Naive thymus-derived CD8-positive, alpha-beta T cell (primary cell): ENCODE measurements at regions not wholly inside any gene's neighbourhood (a gene's known extent, or its start where the extent isn't known, plus 50 kb on each side); places are given as distances from the start of the nearest gene placed in this dataset.

ENCODE experiments used
- ATAC-seq, 2 donors: fragments of 150-1000 bp; cut with Tn5 transposase in 1 of 2; sonication (Bioruptor Pico), chemical (Tn5 transposase) in 1 of 2; 1 replicate in 1 of 2; 2 replicates in 1 of 2; pipeline ENCODE4 v1.10.0; 2021; ENCODE audit warnings: mild to moderate bottlenecking in 2 of 2, moderate library complexity in 2 of 2
- POLR2A ChIA-PET: fragments of 350-600 bp; sonication (Branson Sonifier 250); formaldehyde crosslinking; loops from one replicate; lab custom pipeline; 2021; ENCODE audit warnings: antibody characterized with exemption; lab: Charles Lee
- DNase-seq, 10 donors: peaks; one replicate each; pipeline versions ENCODE4 v3.0.0 to v3.0.0-alpha.2; 2020 to 2022
- H3K27ac Mint-ChIP-seq, 10 donors: one replicate each; pipeline ENCODE4 v1.8.0; 2020 to 2022; ENCODE audit warnings: mild to moderate bottlenecking in 10 of 10, mixed read lengths in 10 of 10, moderate library complexity in 4 of 10, inconsistent platforms in 1 of 10
- H3K27me3 Mint-ChIP-seq, 5 donors: one replicate each; pipeline ENCODE4 v1.8.0; 2021 to 2022; ENCODE audit warnings: mixed read lengths in 5 of 5
- H3K36me3 Mint-ChIP-seq, 3 donors: one replicate each; pipeline ENCODE4 v1.8.0; 2020 to 2022; ENCODE audit warnings: mixed read lengths in 3 of 3, mild to moderate bottlenecking in 2 of 3, inconsistent platforms in 1 of 3
- H3K4me1 Mint-ChIP-seq, 4 donors: one replicate each; pipeline ENCODE4 v1.8.0; 2021 to 2022; ENCODE audit warnings: mixed read lengths in 4 of 4
- H3K4me3 Mint-ChIP-seq, 10 donors: one replicate each; pipeline ENCODE4 v1.8.0; 2020 to 2022; ENCODE audit warnings: mild to moderate bottlenecking in 10 of 10, mixed read lengths in 10 of 10, moderate library complexity in 6 of 10, inconsistent platforms in 1 of 10
- H3K9me3 Mint-ChIP-seq, 9 donors: one replicate each; pipeline ENCODE4 v1.8.0; 2020 to 2022; ENCODE audit warnings: mixed read lengths in 9 of 9, mild to moderate bottlenecking in 3 of 9, inconsistent platforms in 1 of 9, moderate library complexity in 1 of 9

DNA sequence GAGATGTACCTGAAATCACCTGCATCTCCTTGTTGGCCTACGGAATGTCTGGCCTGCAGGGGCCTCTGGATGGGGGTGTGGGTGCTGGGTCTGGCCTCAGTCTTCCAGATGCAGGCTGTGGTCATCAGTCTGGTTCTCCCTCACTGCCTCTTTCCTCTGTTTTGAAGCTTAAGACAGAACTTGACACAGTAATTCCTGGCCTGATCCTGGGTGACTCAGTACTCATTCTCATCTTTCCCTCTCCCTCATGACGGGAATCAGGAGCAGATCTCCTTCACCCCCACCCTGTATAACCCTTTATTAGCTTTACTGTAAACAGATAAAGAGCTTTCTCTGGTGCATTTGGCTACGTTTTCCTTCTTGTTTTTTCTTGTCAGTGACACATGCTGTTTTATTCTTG is 89.3 kb upstream of the ADAMTS16 start:
- Mint-ChIP-seq H3K4me3 (no peak overlapping the region), H3K4me1 (peaks cover 0 to 1% (median 0%) of the 10 kb centered on the region in 4 donors), H3K27ac (no peak overlapping the region), H3K27me3 (peaks cover 0 to 9% (median 0%) of the 10 kb centered on the region in 5 donors), H3K9me3 (peaks cover 0 to 9% (median 0%) of the 10 kb centered on the region in 9 donors), H3K36me3 (no peaks in the 10 kb centered on the region)
- POLR2A ChIA-PET = no interaction called here
- DNase-seq (no peak), ATAC-seq (no peak)

DNA sequence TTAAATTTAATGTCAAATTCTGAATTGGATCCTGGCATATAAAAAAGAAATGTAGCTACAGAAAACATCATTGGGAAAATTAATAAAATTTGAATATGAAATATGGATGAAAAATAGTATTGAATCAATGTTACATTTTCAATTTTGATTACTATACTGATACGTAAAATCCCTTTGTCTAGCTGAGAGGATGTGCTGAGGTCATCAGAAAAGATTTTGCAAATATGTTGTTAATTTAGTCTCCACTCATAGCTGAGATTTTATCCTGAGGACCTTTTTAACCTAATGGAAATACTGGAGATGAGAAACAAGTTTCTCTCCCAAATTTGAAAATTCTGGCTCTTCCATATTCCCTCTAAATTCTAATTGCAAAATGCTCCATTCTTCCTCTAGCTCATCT is 84.4 kb upstream of the ADAMTS16 start:
- no peaks in the 10 kb centered on the region for H3K36me3 Mint-ChIP-seq
- peaks cover 1 to 8% (median 4%) of the 10 kb centered on the region in 5 donors for H3K27me3 Mint-ChIP-seq
- H3K9me3 Mint-ChIP-seq = peaks cover 0 to 9% (median 4%) of the 10 kb centered on the region in 9 donors
- H3K4me3 Mint-ChIP-seq = no peak overlapping the region
- POLR2A ChIA-PET = no interaction called here
- H3K27ac Mint-ChIP-seq = no peak overlapping the region
- no peak for ATAC-seq
- no peaks in the 10 kb centered on the region for H3K4me1 Mint-ChIP-seq
- no peak for DNase-seq

- POLR2A ChIA-PET = no interaction called here
- Mint-ChIP-seq H3K9me3 (peaks cover 0 to 16% (median 2%) of the 10 kb centered on the region in 9 donors), H3K27me3 (peaks cover 1 to 8% (median 4%) of the 10 kb centered on the region in 5 donors), H3K36me3 (no peaks in the 10 kb centered on the region), H3K4me3 (no peak overlapping the region), H3K4me1 (no peaks in the 10 kb centered on the region), H3K27ac (no peak overlapping the region)
- ATAC-seq (no peak), DNase-seq (no peak)
Observed at GRCh38 chr5:5061836-5062235, 78.3 kb upstream of the ADAMTS16 start.

GRCh38 chr5:5062525-5063302 is 77.4 kb upstream of the ADAMTS16 start:
- no peaks in the 10 kb centered on the region for H3K4me1 Mint-ChIP-seq
- ATAC-seq = no peak
- H3K36me3 Mint-ChIP-seq = no peaks in the 10 kb centered on the region
- peaks cover 1 to 8% (median 4%) of the 10 kb centered on the region in 5 donors for H3K27me3 Mint-ChIP-seq
- POLR2A ChIA-PET = no interaction called here
- H3K27ac Mint-ChIP-seq = no peak overlapping the region
- H3K9me3 Mint-ChIP-seq = peaks cover 0 to 16% (median 2%) of the 10 kb centered on the region in 9 donors
- DNase-seq = no peak
- H3K4me3 Mint-ChIP-seq = no peak overlapping the region

- Mint-ChIP-seq H3K36me3 (no peaks in the 10 kb centered on the region), H3K4me3 (no peak overlapping the region), H3K27me3 (peaks cover 1 to 8% (median 4%) of the 10 kb centered on the region in 5 donors), H3K9me3 (peaks cover 0 to 16% (median 2%) of the 10 kb centered on the region in 9 donors), H3K27ac (no peak overlapping the region), H3K4me1 (no peaks in the 10 kb centered on the region)
- POLR2A ChIA-PET = no interaction called here
- no peak for DNase-seq
- no peak for ATAC-seq
Observed at GRCh38 chr5:5063533-5063953, 76.6 kb upstream of the ADAMTS16 start.

GRCh38 chr5:5065472-5065871 is 74.7 kb upstream of the ADAMTS16 start:
- H3K27me3 Mint-ChIP-seq = peaks cover 0 to 3% (median 0%) of the 10 kb centered on the region in 5 donors

GRCh38 chr5:5066276-5067186 is 73.6 kb upstream of the ADAMTS16 start:
- POLR2A ChIA-PET = no interaction called here
- Mint-ChIP-seq H3K4me3 (no peak overlapping the region), H3K9me3 (peaks cover 0 to 13% (median 2%) of the 10 kb centered on the region in 9 donors), H3K36me3 (no peaks in the 10 kb centered on the region), H3K4me1 (no peaks in the 10 kb centered on the region), H3K27me3 (peaks cover 0 to 7% (median 0%) of the 10 kb centered on the region in 5 donors), H3K27ac (no peak overlapping the region)
- no peak for DNase-seq
- no peak for ATAC-seq

More at GRCh38 chr5:5065472-5065871, 74.7 kb upstream of the ADAMTS16 start:
- ATAC-seq (no peak), DNase-seq (no peak)
- Mint-ChIP-seq H3K4me1 (no peaks in the 10 kb centered on the region), H3K4me3 (no peak overlapping the region), H3K27ac (no peak overlapping the region), H3K9me3 (peaks cover 0 to 7% (median 0%) of the 10 kb centered on the region in 9 donors), H3K36me3 (no peaks in the 10 kb centered on the region)
- POLR2A ChIA-PET = no interaction called here

- POLR2A ChIA-PET = no interaction called here
- no peaks in the 10 kb centered on the region for H3K4me1 Mint-ChIP-seq
- H3K9me3 Mint-ChIP-seq = peaks cover 0 to 13% (median 4%) of the 10 kb centered on the region in 9 donors
- no peak overlapping the region for H3K27ac Mint-ChIP-seq
- no peak for ATAC-seq
- peaks cover 0 to 10% (median 0%) of the 10 kb centered on the region in 5 donors for H3K27me3 Mint-ChIP-seq
- H3K4me3 Mint-ChIP-seq = no peak overlapping the region
- no peaks in the 10 kb centered on the region for H3K36me3 Mint-ChIP-seq
- DNase-seq = no peak
Observed at GRCh38 chr5:5069851-5070250, 70.3 kb upstream of the ADAMTS16 start.

- no peak for ATAC-seq
- no peaks in the 10 kb centered on the region for H3K4me1 Mint-ChIP-seq
Observed at GRCh38 chr5:5071554-5071953, 68.6 kb upstream of the ADAMTS16 start.

GRCh38 chr5:5077236-5077635 is 62.9 kb upstream of the ADAMTS16 start:
- no peak for ATAC-seq
- Mint-ChIP-seq H3K36me3 (peaks cover 0 to 4% (median 0%) of the 10 kb centered on the region in 3 donors), H3K27me3 (peaks cover 0 to 18% (median 5%) of the 10 kb centered on the region in 5 donors), H3K4me1 (no peaks in the 10 kb centered on the region), H3K4me3 (no peak overlapping the region), H3K27ac (no peak overlapping the region), H3K9me3 (peaks cover 0 to 9% (median 4%) of the 10 kb centered on the region in 9 donors)
- POLR2A ChIA-PET = no interaction called here
- DNase-seq = no peak

More at GRCh38 chr5:5071554-5071953, 68.6 kb upstream of the ADAMTS16 start:
- Mint-ChIP-seq H3K27ac (no peak overlapping the region), H3K36me3 (no peaks in the 10 kb centered on the region), H3K4me3 (no peak overlapping the region), H3K27me3 (peaks cover 0 to 15% (median 3%) of the 10 kb centered on the region in 5 donors), H3K9me3 (peaks cover 0 to 13% (median 4%) of the 10 kb centered on the region in 9 donors)
- no peak for DNase-seq
- POLR2A ChIA-PET = no interaction called here

DNA sequence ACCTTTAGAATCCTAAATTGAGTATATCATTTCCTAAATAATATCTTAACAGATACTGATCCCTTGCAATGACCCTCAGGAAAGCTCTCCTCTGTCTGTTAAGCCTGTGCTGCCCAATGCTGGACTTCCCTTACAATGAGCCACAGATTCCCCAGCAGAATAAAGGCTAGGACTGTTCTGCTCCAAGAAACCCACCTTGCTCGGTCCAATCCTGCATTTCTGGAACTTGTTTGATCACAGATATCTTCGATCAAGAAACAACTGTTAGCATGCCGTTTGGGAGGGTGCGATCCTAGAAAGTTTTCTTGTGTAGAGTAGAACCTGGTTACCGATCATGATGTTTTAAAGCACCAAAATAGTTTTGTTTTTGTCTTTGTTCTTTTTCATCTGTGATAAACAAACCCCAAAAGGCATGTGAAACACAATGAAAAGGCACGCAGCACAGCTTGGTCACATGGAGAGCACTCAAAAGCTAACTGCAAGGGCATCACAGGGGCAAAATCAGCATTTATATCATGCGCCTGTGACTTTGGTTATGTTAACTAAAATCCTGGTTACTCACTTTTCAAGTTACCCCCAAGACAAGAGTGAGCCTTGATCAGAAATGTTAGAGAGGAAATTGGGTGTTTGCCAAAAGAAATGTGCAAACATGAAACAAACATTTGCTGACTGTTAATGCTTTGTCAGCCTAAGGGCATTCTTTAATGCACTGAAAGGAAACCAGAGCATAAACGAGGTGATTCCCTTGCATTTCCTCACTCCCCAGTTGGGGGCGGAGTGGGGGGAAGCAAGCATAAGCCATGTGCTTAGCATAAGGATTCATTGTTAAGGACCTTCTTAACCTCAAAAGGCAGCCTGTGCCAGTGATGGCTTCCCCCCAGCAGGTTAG is 61.9 kb upstream of the ADAMTS16 start:
- no peak for ATAC-seq
- H3K9me3 Mint-ChIP-seq = peaks cover 0 to 9% (median 4%) of the 10 kb centered on the region in 9 donors
- no peaks in the 10 kb centered on the region for H3K4me1 Mint-ChIP-seq
- H3K27me3 Mint-ChIP-seq = peaks cover 0 to 18% (median 5%) of the 10 kb centered on the region in 5 donors
- no peak overlapping the region for H3K4me3 Mint-ChIP-seq
- POLR2A ChIA-PET = no interaction called here
- no peak for DNase-seq
- H3K36me3 Mint-ChIP-seq = peaks cover 0 to 4% (median 0%) of the 10 kb centered on the region in 3 donors
- H3K27ac Mint-ChIP-seq = no peak overlapping the region

- Mint-ChIP-seq H3K4me3 (no peak overlapping the region), H3K36me3 (peaks cover 0 to 4% (median 0%) of the 10 kb centered on the region in 3 donors), H3K9me3 (peaks cover 0 to 15% (median 4%) of the 10 kb centered on the region in 9 donors), H3K27me3 (peaks cover 0 to 18% (median 8%) of the 10 kb centered on the region in 5 donors), H3K4me1 (no peaks in the 10 kb centered on the region), H3K27ac (peak overlapping the region in 1 of 10 donors; percentile 82)
- no peak for DNase-seq
- POLR2A ChIA-PET = no interaction called here
- ATAC-seq = no peak
Observed at GRCh38 chr5:5079876-5080275, 60.3 kb upstream of the ADAMTS16 start.
